GM12891 (cell line): ENCODE measurements at regions not wholly inside any gene's neighbourhood (a gene's known extent, or its start where the extent isn't known, plus 50 kb on each side); places are given as distances from the start of the nearest gene placed in this dataset.

ENCODE experiments used
- POLR2A ChIP-seq: IDR thresholded peaks from 2 replicates; pipeline ENCODE4 v1.6.1; 2011; ENCODE audit warnings: low read depth, low read length, control low read depth
- POLR2AphosphoS5 ChIP-seq: IDR thresholded peaks from 2 replicates; pipeline ENCODE4 v1.6.1; 2011; ENCODE audit warnings: low read depth, low read length, control low read depth

GRCh38 chr1:242946206-242946605 lies 308.9 kb downstream of the CEP170 start:
- TF ChIP-seq POLR2AphosphoS5 (no peak), POLR2A (no peak)
